OCI-LY1 (cell line): ENCODE measurements at regions not wholly inside any gene's neighbourhood (a gene's known extent, or its start where the extent isn't known, plus 50 kb on each side); places are given as distances from the start of the nearest gene placed in this dataset.

Experiments used
- EZH2 ChIP-seq: fragments of 200-600 bp; sonication (generic), shearing (Covaris generic); IDR thresholded peaks from 2 replicates; pipeline ENCODE4 v1.8.0; 2017; ENCODE audit warnings: borderline replicate concordance, mixed run types, mild to moderate bottlenecking, antibody characterized with exemption, low read length, moderate library complexity, mixed read lengths
- TF ChIP-seq, protein P1 (sequence below): fragments of 200-600 bp; sonication (generic), shearing (Covaris generic); IDR thresholded peaks from 2 replicates; pipeline ENCODE4 v1.5.1; 2017; ENCODE audit warnings: mild to moderate bottlenecking, antibody characterized with exemption, low read length, moderate library complexity, mixed read lengths

DNA sequence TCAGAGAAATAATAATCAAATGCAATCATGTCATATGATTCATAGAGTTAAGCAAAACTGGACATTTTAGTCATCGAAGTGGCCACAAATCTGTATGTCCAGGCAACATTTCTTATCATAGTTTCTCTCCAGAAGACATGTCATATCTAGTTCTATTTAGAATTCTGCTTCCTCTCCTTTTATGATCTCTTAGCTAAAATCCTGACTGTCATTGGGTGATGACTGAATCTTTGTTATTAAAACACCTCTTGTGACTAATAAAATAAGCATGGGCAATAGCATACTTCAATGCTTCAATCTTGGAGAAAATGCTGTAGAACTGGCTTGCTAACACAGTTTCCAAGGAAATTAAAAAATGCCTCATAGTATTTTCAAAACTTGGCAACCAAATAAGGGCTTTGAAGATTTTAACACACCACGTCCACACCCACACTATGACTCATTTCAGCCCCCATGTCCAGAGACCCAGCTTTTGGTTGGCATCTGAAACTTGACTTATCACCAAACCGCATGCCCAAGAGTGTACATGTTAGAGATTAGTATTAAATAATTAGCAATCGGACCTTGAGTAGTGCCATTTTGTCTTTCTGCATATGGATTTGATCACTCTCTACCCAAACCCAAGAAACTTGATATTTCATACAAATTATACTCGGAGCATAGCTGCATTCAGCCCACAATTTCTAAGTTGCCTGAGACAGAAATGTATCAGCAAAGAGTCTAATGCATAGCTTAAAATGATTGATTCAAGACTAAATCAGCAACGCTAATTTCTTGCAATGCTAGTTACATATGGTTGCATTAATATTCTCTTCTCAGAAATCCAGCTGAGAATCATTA lies 106.5 kb upstream of the ETAA1 start:
- TF ChIP-seq, protein P1, sequence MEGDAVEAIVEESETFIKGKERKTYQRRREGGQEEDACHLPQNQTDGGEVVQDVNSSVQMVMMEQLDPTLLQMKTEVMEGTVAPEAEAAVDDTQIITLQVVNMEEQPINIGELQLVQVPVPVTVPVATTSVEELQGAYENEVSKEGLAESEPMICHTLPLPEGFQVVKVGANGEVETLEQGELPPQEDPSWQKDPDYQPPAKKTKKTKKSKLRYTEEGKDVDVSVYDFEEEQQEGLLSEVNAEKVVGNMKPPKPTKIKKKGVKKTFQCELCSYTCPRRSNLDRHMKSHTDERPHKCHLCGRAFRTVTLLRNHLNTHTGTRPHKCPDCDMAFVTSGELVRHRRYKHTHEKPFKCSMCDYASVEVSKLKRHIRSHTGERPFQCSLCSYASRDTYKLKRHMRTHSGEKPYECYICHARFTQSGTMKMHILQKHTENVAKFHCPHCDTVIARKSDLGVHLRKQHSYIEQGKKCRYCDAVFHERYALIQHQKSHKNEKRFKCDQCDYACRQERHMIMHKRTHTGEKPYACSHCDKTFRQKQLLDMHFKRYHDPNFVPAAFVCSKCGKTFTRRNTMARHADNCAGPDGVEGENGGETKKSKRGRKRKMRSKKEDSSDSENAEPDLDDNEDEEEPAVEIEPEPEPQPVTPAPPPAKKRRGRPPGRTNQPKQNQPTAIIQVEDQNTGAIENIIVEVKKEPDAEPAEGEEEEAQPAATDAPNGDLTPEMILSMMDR = no peak
- no peak for TF ChIP-seq EZH2
